ENCODE measurements at regions not wholly inside any gene's neighbourhood (a gene's known extent, or its start where the extent isn't known, plus 50 kb on each side); places are given as distances from the start of the nearest gene placed in this dataset.

DNA sequence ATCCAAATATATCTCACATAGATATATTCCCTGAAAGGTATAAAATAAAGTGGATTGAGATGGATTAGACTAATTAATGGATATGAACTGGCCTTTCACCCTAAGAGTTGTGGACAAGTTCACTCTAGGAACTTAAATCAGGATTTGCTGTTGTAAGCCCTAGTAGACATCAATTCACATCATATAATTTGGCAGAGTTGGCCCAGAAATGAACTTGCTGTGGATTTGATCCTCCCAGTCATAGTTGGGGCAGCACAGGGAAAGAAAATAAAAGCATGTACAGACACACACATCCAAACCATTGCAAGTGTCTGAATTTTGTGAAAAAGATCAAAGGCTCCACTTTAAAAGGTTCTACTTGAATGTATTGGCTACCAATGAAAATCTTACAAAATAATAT lies 734.7 kb upstream of the NR2F2 start:
- DNase-seq, result no peak

DNA sequence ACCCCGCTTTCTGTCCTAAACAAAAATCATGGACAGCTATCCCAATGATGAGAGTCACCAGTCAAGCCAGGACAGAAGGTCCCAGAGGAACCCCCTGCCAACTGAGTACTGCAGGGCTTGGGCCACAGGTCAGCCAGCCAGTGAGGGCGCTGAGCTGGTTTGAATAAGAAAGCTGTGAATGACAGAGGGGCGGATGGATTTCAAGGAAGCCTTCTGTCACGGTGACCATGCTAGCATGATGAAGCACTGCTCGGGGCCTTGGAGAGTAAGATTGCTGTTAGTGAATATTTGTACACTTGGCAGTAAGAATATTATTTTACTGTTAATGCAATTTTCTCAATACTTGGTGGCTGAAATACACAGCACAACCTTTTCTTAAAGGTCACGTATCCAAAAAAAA lies 734.0 kb upstream of the NR2F2 start:
- DNase-seq, result no peak

DNA sequence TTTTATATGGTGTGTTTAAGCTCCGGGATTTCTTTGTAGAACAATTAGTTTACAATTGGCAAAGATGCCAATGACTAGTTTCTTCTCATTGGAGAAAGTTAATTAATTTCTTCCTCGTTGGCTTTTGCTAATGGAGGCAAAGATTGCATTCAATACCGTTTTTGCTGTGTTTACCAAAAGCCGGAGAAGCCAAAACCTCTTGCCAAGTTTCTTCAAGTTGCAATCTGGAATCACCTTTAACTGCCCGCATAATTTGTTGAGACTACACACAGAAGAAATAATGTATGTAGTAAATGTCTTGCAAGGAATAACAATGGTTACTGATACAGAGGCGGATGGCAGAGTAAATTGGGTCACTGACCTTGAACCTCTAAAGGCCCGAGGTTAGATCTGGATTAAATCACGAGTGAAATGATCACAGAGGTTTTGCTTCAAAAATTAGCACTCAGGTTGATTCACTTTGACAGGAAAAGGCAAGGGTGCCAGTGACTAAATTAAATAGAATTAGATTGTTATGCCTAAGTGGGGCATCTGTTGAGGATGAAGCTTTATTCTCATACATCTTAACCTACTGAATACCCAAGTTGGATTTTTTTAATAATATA lies 732.1 kb upstream of the NR2F2 start:
- DNase-seq, result no peak

DNA sequence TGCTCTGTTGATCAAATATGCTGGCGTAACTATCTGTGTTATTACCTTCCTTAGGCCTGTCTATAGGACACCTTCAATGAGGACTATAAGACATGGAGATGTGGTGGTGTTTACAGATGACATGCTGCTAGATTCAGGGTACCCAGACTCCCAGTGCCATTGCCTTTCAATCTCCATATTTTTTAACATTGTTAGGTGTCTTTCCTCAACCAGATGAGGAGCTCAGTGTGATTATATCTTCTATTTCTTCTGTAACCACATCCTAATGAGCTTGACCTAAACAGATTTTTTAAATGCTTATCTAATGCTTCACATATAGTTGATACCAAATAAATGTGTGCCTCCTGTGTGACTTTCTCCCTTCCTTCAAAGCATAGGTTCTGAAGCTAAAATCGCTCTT lies 730.1 kb upstream of the NR2F2 start:
- DNase-seq, result no peak

DNA sequence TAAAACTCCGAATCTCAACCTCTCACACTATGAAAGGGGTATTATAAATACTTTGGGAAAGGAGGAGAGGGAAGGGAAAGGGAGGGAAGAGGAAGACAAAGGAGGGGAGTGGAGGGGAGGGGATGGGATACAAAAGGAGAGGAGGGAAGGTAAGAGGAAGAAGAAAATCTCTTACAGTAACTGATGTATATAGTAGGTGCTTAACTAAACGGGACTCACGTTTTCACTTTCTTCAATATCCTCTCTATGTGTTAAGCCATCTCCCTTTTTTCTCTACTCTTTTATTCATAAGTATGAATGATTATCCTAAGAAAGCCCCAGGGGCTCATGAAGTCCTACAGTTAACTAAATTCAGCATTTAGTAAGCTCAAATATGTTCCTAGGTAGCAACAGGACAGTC lies 729.6 kb upstream of the NR2F2 start:
- no peak for DNase-seq

DNA sequence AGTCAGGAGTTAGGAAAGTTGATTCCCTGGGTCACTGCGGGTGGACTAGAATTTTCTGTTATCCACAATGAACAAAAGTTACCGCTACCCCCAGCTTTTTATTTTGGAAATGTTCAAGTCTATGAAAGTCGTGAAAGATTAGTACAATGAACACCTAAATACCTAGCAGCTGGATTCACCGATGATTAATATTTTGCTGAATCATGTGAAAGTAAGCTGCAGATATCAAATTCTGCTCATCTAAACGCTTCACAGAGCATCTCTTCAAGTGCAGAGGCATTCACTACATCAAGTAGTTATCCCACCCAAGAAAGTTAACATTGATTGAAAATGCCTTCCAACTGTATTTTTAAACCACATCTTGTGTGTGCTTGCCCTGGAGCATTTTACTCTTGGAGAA lies 729.0 kb upstream of the NR2F2 start:
- no peak for DNase-seq

DNA sequence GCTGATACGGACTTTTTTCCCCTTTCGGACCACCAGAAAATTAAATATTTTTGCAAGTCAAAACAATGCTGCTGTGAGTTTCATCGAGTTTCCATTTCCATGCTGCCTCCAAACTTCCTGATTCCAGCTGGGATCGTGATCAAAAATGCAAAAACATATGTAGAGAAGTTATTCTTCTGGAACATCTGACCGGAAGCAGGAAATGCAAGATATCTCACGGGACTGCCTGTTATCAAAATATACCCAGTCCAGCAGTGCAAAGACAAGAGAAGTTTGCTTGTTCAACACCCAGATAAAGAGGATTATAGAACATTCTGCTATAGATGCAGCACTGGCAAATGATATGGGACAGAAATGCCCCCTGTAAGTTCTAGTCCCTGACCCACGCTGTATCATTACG lies 726.7 kb upstream of the NR2F2 start:
- DNase-seq, result no peak

DNA sequence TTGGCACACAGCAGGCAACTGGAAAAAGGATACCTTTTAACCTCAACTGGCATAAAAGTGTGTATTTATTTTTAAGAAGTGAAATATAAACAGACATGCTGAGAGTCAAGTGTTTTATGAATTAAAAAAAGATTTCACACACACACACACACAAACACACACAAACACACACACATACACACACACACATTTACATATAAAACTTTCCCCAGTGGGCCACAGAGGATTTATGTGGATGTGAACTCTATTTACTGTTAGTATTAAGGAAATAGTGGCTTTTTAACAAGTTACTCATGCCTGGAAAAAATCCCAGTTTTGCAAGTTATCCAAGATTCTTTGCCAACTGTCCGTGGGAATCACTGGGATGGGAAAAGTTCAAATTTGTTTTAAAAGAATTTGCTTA lies 725.9 kb upstream of the NR2F2 start:
- DNase-seq, result no peak

- no peak for DNase-seq
Observed at GRCh38 chr15:95605098-95605497, 725.4 kb upstream of the NR2F2 start.

DNA sequence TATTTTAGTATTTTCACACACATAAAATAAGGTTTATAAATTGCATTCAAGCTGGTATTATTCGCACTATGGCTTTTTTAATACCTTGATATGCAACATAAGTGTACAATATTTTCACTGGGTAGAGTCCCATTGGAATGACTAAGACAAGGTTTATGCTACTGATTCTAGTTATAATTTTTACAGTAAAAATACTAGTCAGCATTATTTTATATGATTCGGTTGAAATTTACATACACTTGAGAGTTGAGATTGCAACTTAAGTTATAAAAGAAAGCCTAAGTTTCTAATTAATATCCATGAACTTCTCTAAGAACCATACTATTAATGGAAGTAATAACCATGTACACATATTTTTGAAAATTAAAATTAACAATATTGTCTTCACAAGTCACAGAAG lies 723.9 kb upstream of the NR2F2 start:
- DNase-seq, result no peak

- no peak for DNase-seq
Observed at GRCh38 chr15:95608371-95608770, 722.1 kb upstream of the NR2F2 start.

- no peak for DNase-seq
Observed at GRCh38 chr15:95609096-95609495, 721.4 kb upstream of the NR2F2 start.

DNA sequence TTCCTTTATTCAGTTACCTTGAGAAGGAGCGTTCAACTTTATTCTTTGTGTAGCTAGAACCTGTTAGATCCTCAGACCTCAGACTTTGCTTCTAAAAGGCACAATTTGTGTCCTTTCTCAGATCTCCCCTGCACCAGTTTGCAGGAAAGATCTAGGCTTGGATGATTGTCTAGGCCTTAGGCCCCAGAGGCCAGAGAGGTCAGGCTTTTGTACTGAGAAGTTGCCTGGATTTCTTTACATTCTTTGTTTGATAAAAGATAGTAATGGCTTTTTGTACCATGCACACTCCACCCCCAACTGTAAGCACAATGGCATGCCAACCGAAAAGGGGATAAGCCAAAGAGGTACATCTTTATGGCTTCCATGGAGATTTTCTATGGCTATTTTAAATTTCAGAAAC lies 719.6 kb upstream of the NR2F2 start:
- DNase-seq, result no peak

- DNase-seq, result no peak
Observed at GRCh38 chr15:95615436-95615835, 715.1 kb upstream of the NR2F2 start.

GRCh38 chr15:95616306-95616705 lies 714.2 kb upstream of the NR2F2 start:
- no peak for DNase-seq

- DNase-seq, result no peak
Observed at GRCh38 chr15:95620934-95621579, 709.4 kb upstream of the NR2F2 start.

GRCh38 chr15:95622843-95623242 lies 707.7 kb upstream of the NR2F2 start:
- DNase-seq, result no peak

- no peak for DNase-seq
Observed at GRCh38 chr15:95624100-95624499, 706.4 kb upstream of the NR2F2 start.

DNA sequence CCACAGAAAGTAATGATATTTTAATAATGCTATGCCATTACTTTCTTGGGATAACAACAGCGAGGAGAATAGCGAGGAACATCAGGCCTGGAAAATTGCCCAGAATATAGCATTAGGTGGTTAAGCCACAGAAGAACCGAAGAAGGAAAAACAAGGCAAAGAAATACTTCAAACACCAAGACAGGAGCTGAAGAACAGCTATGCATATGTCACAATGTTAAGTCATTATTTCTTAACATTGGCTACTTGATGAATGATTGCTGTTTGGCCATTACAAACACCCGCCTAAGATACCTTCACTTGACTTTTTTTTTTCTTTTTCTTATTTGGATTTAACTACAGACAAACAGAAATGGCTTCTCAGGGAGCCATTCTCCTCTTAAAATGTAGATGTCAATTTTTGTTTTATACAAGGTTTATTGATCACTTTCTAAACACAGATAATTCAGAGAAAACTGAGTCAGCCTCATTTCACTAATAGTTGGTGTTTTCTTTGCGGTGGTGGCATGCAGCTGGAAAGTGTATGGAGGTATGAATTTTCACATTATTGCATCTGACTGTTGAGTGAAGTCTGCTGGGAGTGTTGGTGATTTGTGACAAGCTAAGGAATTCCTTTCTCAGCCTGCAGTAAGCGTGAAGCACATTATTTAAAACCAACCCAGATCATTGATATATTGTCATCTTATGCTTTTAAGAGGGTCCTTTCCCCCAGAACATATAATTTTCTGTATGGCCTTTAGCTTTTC lies 705.7 kb upstream of the NR2F2 start:
- no peak for DNase-seq

DNA sequence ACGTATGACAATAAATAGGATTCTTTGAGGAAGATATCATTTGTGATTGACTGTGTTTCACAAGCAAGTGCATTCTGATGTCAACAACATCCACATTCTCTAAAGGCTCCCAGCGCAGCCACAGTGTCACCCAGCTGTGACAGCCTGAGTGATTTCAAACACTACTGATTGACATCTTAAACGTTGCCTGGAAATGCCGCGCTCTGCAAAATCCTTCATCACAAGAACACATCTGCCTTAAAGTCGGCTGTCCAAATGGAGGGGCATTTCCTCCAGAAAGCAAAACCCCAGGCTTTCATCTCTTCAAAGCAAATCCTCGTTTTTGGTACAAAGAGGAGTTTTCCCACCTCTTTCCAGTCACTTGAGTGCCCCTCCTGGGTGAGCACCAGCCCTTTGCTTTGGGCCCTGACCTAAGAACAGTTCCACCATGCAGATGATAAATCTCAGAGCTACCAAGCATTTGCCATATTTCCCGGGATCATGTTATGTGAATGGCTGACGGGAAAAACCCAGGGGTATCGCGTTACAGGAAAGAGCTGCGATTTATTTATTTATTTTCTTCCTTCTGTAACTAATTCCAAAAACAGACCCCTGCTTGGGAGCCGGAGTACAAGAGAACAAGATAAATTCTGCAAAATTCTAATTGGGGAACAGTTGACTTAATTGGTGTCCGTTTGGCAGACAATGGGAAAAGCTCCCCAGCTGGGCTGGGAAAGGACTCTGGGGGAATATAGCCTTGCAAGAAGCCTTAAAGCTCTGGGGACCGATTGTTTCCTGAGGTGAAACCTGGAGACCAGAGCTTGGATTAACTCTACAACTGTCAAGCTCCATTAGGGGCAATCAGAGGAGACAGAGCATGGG lies 703.8 kb upstream of the NR2F2 start:
- DNase-seq, result no peak

- DNase-seq, result no peak
Observed at GRCh38 chr15:95629503-95630168, 700.9 kb upstream of the NR2F2 start.

- no peak for DNase-seq
Observed at GRCh38 chr15:95630683-95631082, 699.8 kb upstream of the NR2F2 start.

GRCh38 chr15:95635666-95636065 lies 694.8 kb upstream of the NR2F2 start:
- no peak for DNase-seq

All from T-helper 9 cell (primary cell).